Gastrocnemius medialis (tissue), 4 donors: ENCODE measurements at regions not wholly inside any gene's neighbourhood (a gene's known extent, or its start where the extent isn't known, plus 50 kb on each side); places are given as distances from the start of the nearest gene placed in this dataset.
"Not testable (repeated sequence)": the region's sequence is repeated elsewhere in the genome, so short reads cannot be mapped to it uniquely, and the experiment has no call there.

ENCODE experiments used
- CTCF ChIP-seq, 5 experiments: fragments of 450-650 bp in 3 of 5; fragments of 200-600 bp in 2 of 5; sonication (generic) in 2 of 5; IDR thresholded peaks in 4 of 5; conservative IDR thresholded peaks in 1 of 5; 1 replicate in 4 of 5; 2 replicates in 1 of 5; pipeline ENCODE4 v1.5.1; 2016 to 2019; ENCODE audit warnings: antibody characterized with exemption in 5 of 5, mild to moderate bottlenecking in 3 of 5, moderate library complexity in 3 of 5
- POLR2A ChIP-seq, 2 donors: fragments of 450-650 bp; IDR thresholded peaks; one replicate each; pipeline ENCODE4 v1.6.1; 2017; ENCODE audit warnings: antibody characterized with exemption in 2 of 2, mild to moderate bottlenecking in 2 of 2, moderate library complexity in 2 of 2

- not testable (repeated sequence) for TF ChIP-seq CTCF (IDR thresholded peaks at IDR 0.05 in 4 of 5, conservative IDR thresholded peaks at IDR 0.05 in 1 of 5); POLR2A (IDR thresholded peaks at IDR 0.05)
Observed at GRCh38 chr9:28147923-28148597, 574.8 kb upstream of the C9orf72 start.
